ENCODE measurements at regions not wholly inside any gene's neighbourhood (a gene's known extent, or its start where the extent isn't known, plus 50 kb on each side); places are given as distances from the start of the nearest gene placed in this dataset.

DNA sequence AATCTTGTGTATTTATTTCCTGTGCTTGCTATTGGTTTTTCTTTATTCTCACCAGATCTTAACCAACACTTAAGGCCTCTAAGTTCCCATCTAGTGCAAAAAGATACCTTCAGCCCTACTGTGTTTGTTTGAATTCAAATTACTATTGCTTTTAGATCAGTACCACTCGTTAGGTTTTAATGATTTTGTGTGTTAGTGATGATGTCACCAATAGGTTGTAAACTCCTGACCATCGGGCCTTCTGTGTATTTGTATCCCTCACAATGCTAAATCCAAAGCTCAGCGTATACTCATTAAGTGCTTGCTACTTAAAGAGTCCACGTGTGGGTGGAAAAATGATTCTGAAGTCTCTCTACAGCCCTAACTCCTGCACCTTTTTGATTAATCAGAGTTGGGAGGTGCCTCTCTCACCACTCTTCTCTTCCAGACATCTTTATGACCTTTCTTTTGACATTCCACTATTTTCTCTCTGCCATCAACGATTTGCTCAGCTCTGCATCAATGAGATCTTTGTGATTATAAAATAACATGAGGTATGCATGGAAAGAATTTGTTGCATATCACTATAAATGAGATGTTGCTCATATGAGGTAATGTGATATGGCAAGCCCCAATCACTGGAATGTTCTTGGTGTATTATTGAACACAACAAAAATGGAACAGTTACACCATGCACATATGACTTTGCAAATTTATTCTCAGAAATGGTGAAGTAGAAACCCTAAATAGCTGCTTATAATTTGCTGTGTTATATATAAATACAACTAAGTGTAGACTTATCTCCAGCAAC, 55.1 kb upstream of the LAMA2 start:
- no peak for DNase-seq

DNA sequence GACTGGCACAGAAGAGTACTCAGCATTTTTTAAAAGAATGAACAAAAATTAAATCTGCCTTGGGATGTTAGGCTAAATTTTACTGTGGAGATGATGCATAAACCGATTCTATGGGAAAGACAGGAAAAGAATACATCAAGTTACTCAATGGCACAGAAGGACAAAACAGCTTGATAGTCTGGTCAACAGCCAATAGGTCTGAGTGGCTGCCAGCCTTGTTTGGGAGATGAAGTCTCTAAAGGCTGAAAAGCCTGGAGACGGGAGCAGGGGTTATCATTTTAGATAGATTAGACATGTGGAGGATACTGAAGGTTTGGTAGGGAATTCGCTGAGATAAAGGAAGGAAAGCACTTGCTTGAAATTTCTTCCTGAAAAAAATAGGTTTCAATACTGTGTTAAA, 56.3 kb upstream of the LAMA2 start:
- no peak for DNase-seq

DNA sequence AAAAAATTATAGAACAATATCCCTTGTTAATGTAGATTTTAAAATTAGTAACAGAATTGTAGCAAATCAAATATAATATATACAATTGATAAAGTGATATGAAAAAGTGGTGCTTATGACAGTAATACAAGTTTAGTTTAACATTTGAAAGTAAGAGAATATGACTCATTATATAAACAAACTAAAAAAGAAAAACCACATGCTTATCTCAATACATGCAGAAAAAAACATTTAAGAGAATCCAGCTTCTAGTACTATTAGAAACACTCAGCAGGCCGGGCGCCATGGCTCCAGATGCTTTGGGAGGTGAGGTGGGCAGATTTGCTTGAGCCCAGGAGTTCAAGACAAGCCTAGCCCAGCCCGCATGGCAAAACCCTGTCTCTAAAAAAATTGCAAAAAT, 60.7 kb upstream of the LAMA2 start:
- DNase-seq: no peak

DNA sequence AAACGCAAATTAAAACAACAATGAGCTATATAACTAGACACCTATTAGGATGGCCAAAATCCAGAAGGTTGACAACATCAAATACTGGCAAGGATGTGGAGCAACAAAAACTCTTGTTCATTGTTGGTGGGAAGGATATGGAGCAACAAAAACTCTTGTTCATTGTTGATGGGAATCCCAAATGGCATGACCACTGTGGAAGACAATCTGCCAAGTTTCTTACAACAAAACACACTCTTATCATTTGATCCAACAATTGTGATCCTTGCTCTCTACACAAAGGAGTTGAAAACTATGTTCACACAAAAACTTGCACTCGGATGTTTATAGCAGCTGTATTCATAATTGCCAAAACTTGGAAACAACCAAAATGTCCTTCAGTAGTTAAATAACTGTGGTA, 61.8 kb upstream of the LAMA2 start:
- DNase-seq: no peak

DNA sequence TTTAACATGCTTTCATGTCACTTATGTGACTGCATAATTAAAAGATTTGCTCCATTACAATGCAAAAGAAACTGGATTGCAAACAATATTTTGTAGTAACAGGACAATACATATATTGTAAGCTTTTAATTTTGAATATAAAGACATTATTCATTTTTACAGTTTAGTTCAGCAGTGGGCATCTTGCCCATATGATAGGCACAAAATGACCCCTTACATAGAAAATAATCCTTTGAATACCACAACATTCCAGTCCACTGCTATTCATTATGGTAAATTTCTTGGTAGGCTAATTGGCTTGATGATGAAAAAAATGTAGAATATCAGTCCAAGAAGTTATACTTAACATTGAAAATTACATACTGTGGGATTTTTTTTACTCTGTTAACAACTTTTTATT, 74.1 kb upstream of the LAMA2 start:
- DNase-seq: no peak

DNA sequence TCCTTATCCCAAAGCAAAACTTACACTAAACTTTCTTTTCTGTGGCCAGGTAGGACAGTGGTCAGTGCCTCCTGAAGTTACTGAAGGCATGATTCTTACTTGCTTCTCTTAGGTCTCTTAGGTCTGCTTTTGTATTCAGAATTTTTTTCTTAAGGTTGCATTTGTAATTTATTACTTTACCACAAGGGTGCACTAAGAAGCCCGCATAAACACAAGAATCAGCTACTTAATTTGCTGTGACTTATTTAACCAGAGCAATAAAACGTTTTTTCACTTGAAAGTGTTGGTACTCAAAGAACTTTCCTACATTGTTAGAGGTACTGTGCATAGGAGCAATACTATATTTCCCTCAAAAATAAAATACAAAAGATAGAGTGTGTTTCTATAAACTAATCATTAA, 75.4 kb upstream of the LAMA2 start:
- peak in 1 of 2 donors; percentile 4 for DNase-seq

DNA sequence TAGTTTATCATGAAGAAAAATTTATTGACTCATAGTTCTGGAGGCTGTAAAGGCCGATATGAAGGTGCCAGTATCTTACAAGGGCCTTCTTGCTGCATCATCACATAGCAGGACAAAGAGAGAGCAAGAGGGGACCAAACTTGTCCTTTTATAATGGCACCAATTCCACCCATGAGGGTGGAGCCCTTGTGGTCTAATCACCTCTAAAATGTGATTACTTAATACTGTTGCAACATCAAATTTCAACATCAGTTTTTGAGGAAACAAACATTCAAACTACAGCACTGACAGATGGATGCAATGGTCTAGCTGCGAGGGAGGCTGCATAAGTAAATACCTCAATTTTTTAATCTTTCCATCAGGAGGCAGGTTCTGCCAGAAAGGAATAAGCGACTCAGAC, 76.7 kb upstream of the LAMA2 start:
- no peak for DNase-seq

DNA sequence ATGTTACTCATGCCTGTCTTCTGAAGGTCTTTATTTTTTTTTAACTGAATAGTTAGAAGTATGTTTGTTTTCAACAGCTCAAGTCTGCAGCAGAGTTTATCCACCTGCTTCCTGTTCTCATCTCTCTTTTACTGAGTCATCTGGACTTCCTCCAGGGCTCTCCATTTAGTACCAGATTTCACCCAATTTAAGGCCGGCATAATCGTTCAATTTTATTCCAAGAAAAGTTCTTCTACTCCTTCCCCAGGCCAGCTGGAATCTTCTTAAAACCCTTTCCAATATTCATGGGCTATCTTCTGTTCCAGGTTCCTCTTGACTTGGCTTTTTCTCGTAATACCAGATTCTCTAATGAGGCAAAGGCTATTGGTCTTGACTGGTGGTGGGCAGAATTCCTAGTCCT, 79.0 kb upstream of the LAMA2 start:
- no peak for DNase-seq

DNA sequence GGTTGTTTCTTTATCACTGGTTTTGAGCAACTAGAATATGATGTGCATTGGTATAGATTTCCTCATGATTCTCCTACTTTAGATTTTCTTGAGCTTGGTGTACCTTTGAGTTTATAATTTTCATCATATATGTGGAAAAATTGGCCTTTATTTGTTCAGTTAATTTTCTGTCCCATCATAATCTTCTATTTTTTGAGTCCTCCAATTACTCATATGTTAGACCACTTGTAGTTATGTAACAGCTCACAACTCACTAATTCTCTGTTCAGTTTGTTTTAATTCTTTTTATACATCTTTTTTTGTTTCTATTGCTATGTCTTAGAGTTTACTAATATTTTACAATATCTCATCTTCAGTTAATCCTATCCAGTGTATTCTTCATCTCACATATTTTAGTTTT, 81.3 kb upstream of the LAMA2 start:
- DNase-seq: no peak

DNA sequence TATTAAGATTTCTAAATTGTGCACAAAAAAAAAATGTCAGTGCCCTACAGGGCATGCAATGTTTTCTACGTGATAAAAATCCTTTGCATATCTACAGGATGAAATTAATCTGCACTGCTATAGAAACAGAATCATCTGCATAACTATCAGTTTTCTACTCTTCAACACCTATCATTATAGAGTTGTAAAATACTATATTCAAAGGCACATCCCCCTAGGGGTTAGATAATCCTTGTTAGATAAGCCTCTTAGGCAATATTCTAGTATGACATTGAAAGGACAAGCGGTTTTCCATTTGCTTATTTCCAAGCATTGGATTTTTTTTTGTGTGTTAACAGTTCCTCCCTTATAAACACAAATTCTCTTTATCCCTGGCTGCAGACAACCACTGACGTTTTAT, 98.7 kb upstream of the LAMA2 start:
- DNase-seq: no peak

DNA sequence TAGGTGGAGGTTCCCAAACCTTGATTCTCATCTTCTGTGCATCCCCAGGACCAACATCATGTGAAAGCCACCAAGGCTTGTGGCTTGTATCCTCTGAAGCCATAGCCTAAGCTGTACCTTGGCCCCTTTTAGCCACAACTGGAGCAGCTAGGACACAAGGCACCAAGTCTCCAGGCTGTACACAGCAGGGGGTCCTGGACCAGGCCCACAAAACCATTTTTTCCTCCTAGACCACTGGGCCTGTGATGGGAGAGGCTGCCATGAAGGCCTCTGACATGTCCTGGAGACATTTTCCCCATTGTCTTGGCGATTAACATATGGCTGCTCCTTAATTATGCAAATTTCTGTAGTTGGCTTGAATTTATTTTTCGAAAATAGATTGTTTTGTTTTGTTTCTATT, 114.8 kb upstream of the LAMA2 start:
- DNase-seq: no peak

DNA sequence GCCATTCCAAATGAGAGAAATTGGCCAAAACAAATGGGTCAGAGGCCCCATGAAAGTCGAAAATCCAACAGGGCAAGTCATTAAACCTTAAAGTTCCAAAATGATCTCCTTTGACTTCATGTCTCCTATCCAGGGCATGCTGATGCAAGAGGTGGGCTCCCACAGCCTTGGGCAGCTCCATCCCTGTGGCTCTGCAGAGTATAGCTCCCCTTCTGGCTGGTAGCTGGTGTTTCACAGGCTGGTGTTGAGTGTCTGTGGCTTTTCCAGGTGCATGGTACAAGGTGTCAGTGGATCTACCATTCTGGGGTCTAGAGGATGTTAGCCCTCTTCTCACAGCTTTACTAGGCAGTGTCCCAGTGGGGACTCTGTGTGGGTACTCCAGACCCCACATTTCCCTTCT, 115.2 kb upstream of the LAMA2 start:
- DNase-seq: no peak

DNA sequence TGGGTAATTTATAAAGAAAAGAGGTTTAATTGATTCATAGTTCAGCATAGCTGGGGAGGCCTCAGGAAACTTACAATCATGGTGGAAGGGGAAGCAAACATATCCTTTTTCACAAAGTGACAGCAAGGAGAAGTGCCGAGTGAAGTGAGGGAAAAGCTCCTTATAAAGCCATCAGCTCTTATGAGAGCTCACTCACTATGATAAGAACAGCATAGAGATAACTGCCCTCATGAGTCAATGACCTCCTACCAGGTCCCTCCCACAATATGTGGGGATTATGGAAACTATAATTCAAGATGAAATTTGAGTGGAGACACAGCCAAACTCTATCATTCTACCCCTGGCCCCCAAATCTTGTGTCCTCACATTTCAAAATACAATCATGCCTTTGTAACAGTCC, 115.8 kb upstream of the LAMA2 start:
- no peak for DNase-seq

DNA sequence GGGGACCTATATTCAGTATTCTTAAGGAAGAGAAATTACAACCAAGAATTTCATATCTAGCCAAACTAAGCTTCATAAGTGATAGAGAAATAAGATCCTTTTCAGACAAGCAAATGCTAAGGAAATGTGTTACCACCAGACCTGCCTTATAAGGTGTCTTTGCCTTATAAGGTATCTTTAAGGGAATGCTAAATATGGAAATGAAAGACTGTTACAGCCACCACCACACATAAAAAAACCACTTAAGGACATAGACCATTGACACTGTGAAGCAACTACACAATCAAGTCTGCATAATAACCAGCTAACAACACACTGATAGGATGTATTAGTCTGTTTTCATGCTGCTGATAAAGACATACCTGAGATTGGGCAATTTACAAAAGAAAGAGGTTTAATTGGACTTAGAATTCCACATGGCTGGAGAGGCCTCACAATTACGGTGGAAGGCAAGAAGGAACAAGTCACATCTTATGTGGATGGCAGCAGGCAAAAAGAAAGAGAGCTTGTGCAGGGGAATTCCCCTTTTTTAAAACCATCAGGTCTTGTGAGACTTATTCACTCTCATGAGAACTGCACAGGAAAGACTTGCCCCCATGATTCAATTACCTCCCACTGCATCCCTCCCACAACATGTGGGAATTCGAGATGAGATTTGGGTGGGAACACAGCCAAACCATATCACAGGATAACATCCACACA, 119.2 kb upstream of the LAMA2 start:
- no peak for DNase-seq

DNA sequence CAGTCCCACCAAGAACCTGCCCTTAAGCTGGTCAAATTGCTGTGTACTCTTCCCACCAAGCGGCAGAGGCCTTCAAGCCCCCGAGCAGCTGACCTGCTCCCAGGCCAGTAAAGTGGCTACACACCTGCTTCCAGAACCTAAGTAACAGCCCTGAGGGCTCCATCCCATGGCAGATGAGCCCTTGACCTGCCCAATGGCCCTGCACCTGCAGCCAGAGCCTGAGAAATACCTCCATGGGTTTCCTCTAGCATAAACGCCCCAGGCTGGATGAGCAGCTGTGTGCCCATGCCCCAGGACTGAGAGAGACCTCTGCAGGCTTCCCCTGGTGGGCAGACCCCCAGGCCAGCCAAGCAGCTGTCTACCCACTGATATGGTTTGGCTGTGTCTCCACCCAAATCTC, 123.0 kb upstream of the LAMA2 start:
- no peak for DNase-seq

DNA sequence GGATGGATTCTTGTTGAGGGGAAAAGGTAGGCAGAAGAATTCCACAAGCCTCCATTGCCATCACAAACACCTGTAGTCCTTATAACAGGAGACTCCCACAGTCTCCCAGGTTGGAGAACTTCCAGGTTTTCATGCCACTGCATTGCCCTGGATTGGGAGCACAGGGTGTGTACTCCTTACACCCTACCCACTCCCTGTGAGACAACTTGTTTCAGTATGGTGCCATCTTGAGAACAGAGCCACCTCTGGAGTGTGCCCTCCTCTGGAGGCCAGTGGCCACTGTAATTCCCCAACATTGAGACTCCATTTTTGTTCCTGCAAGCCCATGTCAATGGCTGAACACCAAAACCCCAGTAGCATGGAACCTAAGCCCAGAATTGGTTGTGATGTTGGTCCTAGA, 123.5 kb upstream of the LAMA2 start:
- no peak for DNase-seq

DNA sequence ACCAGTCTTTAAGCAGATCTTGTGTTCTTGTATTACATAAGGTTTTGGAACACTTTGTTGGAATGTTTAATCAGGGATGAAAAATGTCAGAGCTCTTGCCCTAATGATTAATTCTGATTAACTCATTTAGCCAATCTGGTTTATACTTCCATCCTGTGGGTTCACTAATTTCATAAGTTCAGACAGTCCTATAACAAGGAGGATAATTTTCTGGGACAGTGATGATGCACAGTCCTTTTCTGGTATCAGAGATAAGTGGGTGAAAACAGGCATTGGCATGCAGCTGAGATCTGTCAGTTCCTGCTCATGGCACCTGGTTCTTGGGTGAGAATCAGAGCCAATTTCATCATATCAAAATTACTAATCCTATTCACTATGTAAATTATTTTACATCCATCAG, 125.0 kb upstream of the LAMA2 start:
- no peak for DNase-seq

DNA sequence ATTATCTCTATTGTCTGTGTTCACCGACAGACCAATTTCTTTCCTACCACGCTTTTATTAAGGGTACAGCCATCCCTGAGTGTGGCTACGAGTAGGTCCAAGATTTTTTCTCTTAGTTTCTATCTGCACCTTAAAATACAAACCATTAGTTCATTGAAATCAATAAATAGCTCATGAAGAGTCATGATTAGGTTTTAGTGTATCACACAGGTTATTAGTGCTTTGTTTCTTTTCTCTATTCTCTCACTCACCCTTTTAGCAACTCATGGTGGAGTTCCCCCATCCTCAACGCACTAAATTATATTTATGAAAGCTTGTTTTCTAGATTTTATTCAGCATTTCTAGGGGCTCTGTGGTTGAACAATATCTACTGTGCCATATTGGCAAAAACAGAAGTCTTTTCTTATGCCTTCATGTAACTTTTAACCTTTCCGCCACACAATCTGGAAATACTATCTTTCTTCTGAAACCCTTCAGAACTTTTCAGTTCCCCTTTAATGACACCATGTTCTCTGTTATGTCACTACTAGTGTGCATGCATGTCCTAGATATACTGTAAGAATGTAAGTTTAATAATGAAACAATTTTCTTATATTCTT, 128.2 kb upstream of the LAMA2 start:
- DNase-seq: no peak

DNA sequence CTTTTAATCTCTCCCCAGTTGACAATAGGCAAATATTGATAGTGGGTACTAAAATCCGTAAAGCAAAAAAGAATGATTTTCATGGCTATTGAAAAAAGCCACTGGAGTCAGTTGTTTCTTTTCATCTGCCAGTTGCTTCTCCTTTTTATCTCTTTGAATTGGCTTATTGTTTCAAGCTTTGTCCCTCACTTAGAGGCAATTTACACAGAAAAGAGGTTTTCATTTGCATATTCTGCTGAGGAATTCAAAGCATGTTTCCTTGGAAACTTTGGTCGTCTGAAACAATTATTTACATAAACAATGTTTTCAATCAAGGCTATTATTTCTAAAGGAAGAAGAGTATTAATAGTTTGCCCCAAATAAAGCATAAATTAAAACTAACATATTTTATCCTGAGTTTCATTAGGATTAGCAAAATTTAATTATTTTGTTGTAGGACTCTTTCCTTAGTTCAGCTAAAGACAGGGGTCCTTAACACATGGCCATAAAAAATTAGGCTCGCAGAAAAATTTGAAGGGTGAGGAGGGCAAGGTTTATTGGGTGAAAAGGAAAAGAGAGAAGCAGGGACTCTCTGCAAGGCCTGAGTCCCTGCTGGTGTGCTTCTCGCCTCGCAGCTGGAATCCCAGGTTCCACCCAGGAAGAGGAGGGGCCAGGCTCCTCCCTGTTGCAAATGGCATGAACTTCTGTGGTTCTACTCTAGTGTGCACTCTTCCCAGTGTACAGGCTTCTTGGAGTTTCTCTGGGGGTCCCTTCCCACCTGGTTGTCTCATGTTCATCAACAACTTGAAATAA, 138.8 kb upstream of the LAMA2 start:
- no peak for DNase-seq

DNA sequence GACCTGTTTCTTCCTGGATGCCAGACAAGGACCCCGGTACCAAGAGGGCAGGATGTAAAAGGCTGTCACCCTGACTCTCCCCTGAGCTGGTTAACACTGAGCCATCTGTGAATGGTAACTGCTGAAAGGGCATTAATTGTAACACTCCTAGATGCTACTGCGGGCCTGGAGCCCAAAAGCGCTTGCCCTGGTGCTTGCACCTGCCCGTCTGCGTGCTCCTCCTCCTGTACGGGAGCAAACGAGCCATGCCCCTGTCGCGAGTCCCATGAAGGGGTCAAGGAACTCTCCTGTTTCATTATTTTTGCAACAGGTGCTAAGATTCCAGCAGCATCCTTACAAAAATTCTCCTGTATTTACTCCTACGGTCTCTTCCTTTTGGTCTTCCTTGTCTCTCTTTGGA, 140.0 kb upstream of the LAMA2 start:
- no peak for DNase-seq

DNA sequence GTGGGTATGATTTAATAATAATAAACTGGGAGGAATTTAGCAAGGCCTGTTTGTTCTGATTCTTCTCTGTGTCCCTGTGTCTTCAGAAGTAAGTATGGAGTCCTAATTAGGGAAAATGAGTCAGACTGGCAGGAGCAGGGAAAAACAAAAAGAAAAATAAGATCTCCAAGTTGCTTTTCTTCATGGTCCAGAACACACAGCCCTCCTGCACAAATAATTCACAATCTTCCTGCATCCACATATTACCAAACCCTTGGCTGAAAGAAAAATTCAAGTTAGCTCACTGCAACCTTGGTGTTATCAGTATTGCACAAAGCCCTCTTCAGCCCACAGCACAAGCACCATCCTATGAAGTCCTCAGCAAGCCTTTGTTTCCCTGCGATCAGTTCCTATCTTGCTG, 142.0 kb upstream of the LAMA2 start:
- no peak for DNase-seq

DNA sequence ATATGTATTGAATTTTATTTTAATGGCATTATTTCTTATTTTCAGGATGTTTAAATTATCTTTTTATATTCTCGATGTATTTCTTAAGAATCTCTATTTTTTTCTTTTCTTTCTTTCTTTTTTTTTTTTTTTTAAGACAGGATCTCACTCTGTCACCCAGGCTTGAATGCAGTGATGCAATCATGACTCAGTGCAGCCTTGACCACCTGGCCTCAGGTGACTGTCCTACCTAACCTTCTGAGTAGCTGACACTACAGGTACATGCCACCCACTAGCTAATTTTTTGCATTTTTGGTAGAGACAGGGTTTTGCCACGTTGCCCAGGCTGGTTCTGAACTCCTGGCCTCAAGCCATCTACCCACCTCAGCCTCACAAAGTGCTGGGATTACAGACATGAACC, 143.8 kb upstream of the LAMA2 start:
- no peak for DNase-seq

DNA sequence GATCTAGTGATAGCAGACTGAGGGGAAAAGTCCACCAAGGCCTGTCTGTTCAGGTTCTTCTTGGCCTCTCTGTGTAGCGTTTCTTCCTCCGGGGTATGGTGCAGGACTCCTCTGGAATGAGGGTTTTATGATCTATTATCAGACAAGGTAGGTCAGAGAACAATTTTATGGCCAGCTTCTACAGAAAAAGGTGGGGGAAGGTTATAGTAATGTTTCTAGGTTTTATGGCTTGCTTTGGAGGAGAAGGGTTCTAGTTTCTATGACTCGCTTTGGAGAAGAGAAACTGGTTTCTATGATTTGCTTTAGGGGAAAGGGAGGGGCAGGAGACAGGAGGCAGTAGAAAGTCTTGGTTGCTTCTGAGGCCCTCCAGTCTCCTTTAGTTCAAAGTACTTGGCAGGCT, 144.8 kb upstream of the LAMA2 start:
- no peak for DNase-seq

DNA sequence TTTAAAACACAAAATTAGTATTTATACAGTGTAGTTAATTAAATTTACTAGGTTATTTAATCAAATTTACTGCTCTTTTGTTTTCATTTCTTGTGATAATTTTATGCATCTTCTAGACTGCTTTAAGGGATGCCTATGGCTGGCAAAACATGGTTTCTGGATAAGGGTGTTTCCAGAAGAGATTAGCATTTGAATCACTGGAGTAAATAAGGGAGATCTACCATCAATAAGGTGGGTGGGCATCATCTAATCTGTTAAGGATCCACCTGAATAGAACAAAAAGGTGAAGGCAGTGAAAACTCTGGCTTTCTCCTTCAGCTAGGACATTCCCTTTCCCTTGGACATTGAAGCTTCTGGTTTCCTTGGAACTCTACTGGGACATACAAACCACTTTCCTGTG, 146.2 kb upstream of the LAMA2 start:
- DNase-seq: no peak
